GM18505 (cell line): ENCODE measurements at regions not wholly inside any gene's neighbourhood (a gene's known extent, or its start where the extent isn't known, plus 50 kb on each side); places are given as distances from the start of the nearest gene placed in this dataset.
"Not testable (repeated sequence)": the region's sequence is repeated elsewhere in the genome, so short reads cannot be mapped to it uniquely, and the experiment has no call there.

Source experiments
- ATAC-seq: cut with Tn5 transposase; IDR thresholded peaks from one replicate; pipeline ENCODE4 v1.9.1; 2021; ENCODE audit not compliant: unreplicated experiment
- POLR2A ChIP-seq: IDR thresholded peaks from 4 replicates; pipeline ENCODE4 v1.6.1; 2011; ENCODE audit warnings: borderline replicate concordance; ENCODE audit not compliant: insufficient read depth, insufficient read length; ENCODE audit errors: extremely low read depth

DNA sequence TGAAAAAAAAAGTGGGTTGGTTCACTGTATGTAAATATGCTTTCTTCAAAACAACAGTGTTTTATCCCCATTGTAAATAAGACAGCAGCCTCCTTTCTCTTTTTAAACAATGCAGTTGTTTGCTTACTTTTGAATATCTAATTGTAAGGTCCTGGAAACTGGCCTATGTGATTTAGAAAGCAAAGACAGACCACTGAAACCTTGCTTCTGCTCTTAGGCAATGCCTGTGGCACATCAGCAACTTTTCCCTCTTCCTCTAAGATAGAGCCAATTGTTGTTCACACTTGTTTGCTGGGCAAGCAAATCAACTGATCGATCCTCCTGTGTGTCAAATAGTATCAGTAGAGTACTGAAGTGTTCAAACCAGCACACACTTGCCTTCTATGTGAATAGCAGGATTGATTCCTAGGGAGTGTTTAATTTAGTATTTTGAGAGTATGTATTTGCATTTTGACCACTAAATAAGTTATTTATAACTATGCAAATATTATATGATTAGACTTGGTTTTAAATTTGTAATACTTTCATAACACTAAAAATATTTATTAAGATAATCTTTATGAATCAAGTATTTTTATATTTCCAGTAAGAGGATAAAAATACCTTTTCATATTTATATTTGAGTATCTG, 55.4 kb upstream of the GRPR start:
- no peak for TF ChIP-seq POLR2A
- no peak for ATAC-seq

DNA sequence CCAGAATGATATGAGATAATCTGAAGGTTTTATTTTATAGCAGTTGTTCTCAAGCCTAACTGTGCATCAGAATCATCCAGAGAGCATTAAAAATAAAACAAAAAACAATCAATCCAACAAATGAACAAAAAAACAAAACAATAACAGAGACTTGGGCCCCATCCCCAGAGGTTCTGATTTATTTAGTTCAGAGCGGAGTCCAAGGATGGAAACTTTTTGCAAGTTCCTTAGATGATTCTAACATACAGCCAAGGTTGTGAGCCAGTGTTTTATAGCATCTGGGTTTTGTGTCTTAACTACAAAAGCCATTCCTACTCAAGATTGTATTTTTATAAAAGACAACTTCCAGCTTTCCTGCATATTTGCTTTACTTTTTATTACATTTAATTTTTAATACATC, 59.4 kb upstream of the GRPR start:
- no peak for TF ChIP-seq POLR2A
- ATAC-seq: no peak

DNA sequence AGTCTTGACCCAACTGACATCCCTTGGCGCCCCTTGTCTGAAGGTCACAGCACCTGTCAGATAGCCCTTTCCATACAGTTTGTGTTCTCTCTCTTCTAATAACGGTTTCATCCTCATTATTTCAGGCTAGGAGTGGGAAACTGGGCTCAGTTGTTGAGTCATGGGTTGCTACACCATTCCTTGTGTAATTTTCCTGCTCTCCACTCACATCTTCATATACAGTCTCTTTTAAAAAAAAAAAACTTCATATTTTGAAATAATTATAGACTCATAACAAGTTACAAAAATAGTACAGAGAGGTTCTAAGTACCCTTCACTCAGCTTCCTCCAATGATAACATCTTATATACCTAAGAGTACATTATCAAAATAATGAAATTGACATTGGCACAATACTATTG, 60.2 kb upstream of the GRPR start:
- TF ChIP-seq POLR2A: no peak
- ATAC-seq: no peak

DNA sequence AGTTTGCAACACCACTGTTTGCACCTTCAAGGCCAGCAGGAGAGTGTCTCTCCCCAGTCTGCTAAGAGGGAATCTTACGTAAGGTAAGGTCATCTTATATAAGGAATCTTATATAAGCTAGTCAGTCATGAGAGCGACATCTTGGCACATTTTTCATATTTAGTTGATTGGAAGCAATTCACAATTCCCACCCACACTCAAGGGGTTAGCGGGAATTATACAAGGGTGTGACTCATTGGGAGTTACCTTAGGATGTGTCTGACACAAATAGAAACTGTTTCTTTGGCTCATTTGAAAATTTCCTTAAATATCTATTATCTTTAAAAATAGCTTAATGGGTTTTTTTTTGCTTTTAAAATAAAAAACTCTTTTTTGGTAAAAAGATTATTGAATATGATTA, 62.1 kb upstream of the GRPR start:
- ATAC-seq: no peak
- no peak for TF ChIP-seq POLR2A

DNA sequence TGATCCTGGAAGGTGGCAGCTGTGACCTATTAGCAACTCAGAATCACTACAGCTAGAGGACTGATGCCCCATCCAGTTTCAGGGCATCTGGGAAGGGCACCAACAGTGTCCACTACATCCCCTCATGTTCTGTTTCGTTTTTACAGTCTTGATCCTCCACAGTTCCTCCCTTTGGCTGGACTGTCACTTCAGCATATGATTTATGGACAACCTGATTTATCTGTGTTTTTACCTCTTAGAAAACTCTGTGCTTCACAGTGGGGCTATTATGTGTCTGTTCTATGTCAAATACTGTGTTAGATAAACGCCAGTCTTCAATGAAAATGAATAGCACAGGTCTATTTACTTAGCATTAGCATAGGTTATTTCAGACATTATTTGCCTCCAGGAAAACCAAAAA, 63.1 kb upstream of the GRPR start:
- TF ChIP-seq POLR2A: no peak
- ATAC-seq: no peak

DNA sequence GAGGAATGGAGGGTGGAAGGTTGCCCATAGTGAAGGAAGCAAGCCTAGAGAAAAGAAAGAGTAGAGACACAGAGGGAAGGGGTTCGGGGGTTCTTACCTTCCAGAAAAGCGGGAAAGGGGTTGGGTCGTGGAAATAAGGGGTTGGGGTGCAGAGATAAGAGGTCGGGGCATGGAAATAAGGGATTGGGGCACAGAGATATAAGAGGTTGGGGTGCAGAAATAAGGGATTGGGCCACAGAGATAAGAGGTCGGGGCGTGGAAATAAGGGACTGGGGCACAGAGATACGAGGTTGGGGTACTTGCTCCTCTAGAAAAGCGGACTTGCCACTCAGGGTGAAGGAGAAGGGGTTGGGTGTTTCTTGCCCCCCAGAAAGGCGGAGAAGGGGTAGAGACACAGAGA, 74.2 kb upstream of the GRPR start:
- not testable (repeated sequence) for ATAC-seq

DNA sequence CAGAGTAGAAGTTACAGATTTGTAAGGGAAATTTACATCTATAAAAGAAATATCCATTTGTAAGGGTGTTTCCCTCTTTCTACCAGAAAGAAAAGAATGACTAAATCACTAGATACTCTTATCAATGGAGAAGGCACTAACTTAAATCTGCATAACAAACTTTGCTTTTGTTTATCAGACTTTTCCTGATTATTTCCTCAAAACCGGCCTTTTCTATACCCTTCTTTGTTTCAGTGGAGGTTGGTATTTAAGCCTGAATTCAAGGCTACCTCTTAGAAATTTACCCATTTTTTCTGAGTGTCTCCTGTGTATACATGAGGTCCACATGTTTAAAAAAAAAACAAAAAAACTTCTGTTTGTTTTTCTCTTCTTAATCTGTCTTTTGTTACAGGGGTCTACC, 80.4 kb upstream of the GRPR start:
- ATAC-seq: no peak
- TF ChIP-seq POLR2A: no peak

DNA sequence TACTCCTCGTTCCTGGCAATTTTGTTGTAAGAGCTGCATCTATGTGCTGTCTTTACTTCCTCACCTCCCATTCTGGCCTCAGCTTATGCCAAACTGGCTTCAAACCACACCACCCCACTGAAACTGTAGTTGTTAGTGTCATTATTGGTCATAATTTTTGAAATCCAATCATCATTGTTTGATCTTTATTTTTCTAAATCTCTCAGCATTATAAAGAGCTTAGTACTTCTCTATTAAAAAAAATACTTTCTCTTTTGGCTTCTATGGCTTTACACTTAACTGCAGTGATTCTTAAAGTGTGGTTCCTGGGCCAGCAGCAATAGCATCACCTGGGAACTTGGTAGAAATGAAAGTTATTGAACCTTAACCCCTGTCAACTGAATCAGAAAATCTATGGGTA, 83.5 kb upstream of the GRPR start:
- no peak for TF ChIP-seq POLR2A
- no peak for ATAC-seq

DNA sequence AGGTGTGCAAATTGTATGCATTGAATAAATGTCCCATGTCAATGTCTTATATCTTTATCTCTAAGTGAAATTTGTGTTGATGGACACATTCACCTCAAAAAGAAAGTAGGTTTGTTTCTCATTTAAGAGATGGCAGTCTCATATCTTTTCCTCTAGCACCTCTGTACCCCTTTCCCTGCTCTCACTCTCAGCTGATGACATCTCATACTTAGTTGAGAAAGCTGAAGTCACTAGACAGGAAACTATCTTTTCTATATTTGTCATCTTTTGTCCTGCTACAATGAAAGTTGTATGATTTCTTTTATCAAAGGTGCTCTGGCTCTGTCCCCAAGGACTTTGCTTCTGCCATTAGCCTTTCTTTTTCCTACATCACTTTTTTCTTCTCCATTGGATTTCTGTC, 84.0 kb upstream of the GRPR start:
- ATAC-seq: no peak
- no peak for TF ChIP-seq POLR2A

DNA sequence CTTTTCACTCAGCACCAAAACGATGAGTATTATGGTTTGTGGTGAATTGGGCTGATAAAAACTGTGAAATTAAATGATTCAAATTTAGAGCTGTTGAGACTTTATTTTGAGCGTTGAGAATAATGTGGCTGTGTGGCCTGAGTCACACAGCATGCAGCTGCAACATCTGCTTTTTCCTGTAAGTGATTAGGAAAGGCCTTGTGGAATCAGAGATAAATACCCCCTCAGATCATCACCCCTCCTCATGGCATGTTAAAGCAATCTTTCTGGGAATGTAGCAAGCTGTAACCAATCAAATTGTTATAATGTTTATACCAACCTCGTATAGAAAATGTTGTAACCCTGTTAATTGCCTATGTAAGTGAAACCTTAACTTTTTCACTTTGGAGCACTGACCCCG, 90.0 kb upstream of the GRPR start:
- no peak for TF ChIP-seq POLR2A
- no peak for ATAC-seq

DNA sequence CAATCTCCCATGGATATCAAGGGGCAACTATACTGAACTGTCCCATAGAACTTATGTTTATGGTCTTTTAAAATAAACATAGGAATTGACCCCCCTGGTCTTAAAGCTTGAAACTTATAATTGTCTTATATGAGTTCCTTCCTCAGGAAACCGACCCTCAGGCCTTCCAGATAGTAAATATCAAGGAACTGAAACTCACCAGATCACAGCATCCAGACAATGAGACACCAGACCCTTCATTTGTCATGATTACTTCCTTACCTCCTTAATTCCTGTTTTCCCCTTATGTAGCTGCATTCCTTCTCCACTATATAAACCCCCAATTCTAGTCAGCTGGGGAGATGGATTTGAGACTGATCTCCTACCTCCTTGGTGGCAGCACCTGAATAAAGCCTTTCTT, 94.8 kb upstream of the GRPR start:
- TF ChIP-seq POLR2A: no peak
- ATAC-seq: no peak

DNA sequence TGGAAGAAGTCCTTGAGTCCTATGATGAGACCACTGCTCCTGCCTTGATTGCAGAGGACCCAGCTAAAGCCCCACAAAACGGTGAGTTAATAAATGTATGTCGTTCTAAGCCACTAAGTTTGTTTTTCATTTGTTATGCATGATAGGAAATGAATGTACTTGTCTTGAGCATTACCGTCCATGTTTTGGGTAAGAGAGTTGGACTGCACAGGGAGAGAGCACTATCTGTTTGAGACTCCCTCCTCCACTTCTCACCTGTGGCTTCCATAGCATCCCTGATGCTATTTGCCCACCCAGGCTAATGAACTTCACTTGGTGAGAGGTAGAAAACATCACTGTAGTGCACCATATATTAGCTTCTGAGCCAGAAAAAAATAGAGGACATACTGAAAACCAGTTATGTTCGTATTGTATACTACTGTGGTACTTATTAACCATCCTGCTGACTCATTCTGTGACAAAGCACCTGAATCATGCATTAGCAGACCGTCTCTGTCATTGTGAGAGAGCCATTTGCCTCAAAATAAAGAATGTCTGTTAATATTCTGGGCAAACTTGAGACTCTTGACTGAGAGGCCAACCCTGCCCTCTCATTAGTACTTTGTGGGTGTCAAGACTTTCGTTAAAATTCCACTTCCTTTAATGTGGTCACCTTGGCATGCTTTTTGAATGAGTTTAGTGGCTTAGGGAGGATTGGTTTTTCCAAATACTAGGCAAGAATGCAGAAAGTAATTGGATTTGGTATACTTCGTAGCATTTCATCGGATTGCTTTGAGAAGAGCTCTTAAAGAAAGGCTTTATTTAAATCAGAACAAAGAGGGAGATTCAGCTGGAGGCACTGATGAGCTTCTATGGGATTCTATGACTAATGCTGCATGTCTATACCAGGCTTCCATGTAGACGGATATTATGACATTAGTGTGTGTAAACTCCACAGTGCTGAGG, 99.3 kb upstream of the GRPR start:
- ATAC-seq: peak; percentile 98
- TF ChIP-seq POLR2A: no peak

DNA sequence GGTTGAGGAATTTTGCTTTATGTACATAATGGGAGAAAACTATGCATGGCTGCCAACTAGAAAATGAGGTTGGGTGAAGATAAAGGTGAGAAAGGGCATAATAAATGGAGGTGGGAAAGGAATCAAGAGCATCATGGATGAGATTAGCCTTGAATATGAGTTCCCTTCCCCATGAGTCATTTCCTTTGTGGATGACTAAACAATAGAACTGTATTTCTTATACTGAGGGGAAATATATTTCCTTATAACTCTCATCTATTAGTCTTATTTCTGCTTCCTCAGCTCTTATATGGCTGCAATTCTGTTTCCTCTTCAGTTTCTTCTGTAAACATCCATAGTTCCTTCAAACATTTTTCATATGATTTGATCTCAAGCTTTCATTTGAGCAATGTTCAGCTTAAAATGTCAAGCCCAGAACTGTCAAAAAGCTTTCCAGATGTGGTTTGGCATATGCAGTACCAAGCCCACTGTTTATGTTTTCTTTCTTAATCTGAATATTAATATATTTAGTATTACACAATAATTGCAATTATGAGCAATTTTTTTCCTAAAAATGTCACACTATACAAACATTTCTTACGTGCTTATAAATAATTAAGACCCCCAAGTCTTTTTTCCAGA, 100.7 kb upstream of the GRPR start:
- no peak for TF ChIP-seq POLR2A
- ATAC-seq: no peak

DNA sequence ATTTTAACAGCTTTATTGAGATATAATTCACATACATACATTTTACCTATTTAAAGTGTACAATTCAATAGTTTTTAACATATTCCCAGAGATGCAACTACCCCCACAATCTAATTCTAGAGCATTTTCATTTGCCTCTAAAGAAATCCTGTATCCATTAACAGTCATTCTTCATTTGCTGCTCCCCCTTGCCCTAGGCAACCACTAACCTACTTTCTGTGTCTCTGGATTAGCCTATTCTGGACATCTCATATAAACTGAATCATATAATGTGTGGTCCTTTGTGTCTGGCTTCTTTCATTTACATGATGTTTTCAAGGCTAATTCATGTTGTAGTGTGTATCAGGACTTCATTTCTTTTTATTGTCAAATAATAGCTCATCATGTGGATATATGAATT, 105.1 kb upstream of the GRPR start:
- TF ChIP-seq POLR2A: no peak
- ATAC-seq: no peak
